Mucosa of descending colon (tissue), 3 donors: ENCODE measurements at regions not wholly inside any gene's neighbourhood (a gene's known extent, or its start where the extent isn't known, plus 50 kb on each side); places are given as distances from the start of the nearest gene placed in this dataset.
"Not testable (repeated sequence)": the region's sequence is repeated elsewhere in the genome, so short reads cannot be mapped to it uniquely, and the experiment has no call there.

ENCODE experiments used
- ATAC-seq: fragments of 200-7000 bp; cut with Tn5 transposase; one replicate; pipeline ENCODE4 v1.9.1; 2020; ENCODE audit warnings: mild to moderate bottlenecking, moderate library complexity
- DNase-seq, 3 donors: peaks; one replicate each; pipeline ENCODE4 v3.0.0-alpha.2; 2020
- H3K36me3 ChIP-seq: fragments of 200-600 bp; one replicate; pipeline ENCODE4 v1.8.0; 2021; ENCODE audit warnings: low read depth, mild to moderate bottlenecking
- H3K4me1 ChIP-seq: fragments of 200-600 bp; one replicate; pipeline ENCODE4 v1.8.0; 2021; ENCODE audit warnings: low read depth, mild to moderate bottlenecking
- H3K4me3 ChIP-seq: fragments of 200-600 bp; one replicate; pipeline ENCODE4 v1.8.0; 2021; ENCODE audit warnings: mild to moderate bottlenecking
- H3K9me3 ChIP-seq: fragments of 200-600 bp; one replicate; pipeline ENCODE4 v1.8.0; 2021; ENCODE audit warnings: mild to moderate bottlenecking
- intact Hi-C, 2 donors: fragments of 100-400 bp; cut with DNase I in 1 of 2; cut with micrococcal nuclease in 1 of 2; formaldehyde crosslinking; loops; one replicate each; pipeline versions ENCODE4 v1.11.0 to v1.11.1; 2022; cut with DNase I, micrococcal nuclease
- TF ChIP-seq, protein P1 (sequence below): fragments of 200-600 bp; IDR thresholded peaks from one replicate; pipeline ENCODE4 v1.8.0; 2022; ENCODE audit warnings: antibody characterized with exemption, mild to moderate bottlenecking
- donor health status: DM: no; HTN: no; CAD: no; lungs with moderate emphysema.
- donor health status: DM: no; HTN: no; CAD: no.
- donor health status: DM: no; HTN: yes; CAD: no.

DNA sequence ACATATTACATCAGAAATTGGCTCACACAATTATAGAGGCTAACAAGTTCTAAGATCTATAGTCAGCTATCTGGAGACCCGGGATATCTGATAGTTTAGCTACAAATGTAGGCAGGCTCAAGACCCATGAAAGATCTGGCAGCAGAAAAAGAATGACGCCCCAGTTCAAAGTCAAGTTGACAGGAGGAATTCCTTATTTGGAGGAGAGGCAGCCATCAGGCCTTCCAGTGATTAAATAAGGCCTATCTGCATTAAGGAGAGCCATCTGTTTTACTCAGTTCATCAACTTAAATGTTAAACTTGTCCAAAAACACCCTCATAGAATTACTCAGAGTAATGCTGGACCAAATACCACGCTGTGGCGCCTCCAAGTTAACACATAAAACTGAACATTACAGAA lies 1402.6 kb downstream of the FAM181B start:
- ATAC-seq = peak; percentile 42

DNA sequence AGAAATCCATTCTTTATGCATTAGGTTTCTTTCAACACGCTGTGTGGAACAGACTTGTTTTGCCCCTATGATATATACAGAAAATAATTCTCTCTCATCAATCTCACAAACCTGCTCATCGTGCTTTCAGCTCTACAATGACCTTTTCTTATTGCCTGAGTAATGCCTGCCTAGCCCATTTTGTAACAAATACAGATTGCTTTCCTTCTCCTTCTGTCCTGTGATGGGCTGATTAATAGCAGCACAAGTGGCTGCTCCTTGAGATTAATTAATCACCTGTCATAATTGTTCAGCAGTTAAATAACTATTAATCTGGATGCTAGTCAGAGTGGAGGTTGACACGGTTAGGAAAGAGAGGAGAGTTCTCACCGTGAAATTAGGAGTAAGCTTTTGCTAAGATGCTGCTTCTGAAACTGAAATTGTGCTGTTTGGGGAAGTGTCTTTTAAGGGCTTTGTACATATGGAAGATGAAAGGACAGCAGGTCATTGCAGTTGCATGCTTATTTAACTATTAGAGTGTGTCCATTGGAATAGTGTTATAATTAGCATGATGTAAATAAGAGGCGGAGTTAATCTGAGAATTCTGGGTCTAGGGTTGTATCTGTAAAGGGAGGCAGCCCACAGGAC lies 1430.5 kb downstream of the FAM181B start:
- H3K36me3 ChIP-seq = no peaks in the 10 kb centered on the region
- TF ChIP-seq, protein P1, sequence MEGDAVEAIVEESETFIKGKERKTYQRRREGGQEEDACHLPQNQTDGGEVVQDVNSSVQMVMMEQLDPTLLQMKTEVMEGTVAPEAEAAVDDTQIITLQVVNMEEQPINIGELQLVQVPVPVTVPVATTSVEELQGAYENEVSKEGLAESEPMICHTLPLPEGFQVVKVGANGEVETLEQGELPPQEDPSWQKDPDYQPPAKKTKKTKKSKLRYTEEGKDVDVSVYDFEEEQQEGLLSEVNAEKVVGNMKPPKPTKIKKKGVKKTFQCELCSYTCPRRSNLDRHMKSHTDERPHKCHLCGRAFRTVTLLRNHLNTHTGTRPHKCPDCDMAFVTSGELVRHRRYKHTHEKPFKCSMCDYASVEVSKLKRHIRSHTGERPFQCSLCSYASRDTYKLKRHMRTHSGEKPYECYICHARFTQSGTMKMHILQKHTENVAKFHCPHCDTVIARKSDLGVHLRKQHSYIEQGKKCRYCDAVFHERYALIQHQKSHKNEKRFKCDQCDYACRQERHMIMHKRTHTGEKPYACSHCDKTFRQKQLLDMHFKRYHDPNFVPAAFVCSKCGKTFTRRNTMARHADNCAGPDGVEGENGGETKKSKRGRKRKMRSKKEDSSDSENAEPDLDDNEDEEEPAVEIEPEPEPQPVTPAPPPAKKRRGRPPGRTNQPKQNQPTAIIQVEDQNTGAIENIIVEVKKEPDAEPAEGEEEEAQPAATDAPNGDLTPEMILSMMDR = no peak
- H3K4me1 ChIP-seq = no peaks in the 10 kb centered on the region
- H3K9me3 ChIP-seq = no peaks in the 10 kb centered on the region
- H3K4me3 ChIP-seq = no peak overlapping the region
- ATAC-seq = no peak
- intact Hi-C loops = no loop called here
- DNase-seq = no peak

More for the DNA sequence above, 1402.6 kb downstream of the FAM181B start:
- no peaks in the 10 kb centered on the region for H3K36me3 ChIP-seq
- H3K4me1 ChIP-seq = no peaks in the 10 kb centered on the region
- no peaks in the 10 kb centered on the region for H3K9me3 ChIP-seq
- intact Hi-C loops = no loop called here
- TF ChIP-seq, protein P1 = no peak
- H3K4me3 ChIP-seq = no peak overlapping the region
- peak in 1 of 3 donors; percentile 4 for DNase-seq

DNA sequence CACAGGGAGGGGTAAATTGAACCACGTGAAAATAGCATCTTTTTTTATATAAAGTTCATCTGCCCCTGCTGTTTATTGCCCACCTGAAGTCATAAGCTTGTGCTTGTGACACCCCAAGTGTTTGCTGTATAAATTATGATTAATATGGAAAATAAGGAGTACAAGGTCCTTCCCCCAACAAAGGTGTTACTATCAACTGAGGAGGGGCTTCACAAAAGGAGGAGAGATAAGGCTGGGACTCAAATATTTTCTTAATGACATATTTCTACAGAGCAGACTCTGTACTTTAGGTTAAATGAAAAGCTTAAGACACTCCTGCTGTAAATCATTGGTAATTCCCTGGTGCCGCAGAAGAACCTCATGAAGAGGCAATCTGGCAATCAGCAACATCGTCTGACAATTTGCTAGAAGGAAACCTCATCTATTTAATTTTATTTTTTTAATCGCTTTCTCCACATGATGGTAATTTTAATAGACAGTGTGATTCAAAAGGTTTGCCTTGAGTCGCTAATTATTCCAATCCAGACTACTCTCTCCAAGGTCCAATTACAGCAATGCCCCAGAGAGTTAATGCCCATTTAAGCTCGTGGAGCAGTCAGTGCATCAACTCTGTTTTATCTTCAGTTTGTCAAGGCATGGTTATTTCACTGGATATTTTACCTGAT lies 1432.4 kb downstream of the FAM181B start:
- TF ChIP-seq, protein P1 = no peak
- ATAC-seq (no peak), DNase-seq (no peak)
- intact Hi-C loops = no loop called here
- no peaks in the 10 kb centered on the region for H3K4me1 ChIP-seq
- no peak overlapping the region for H3K4me3 ChIP-seq
- H3K9me3 ChIP-seq = no peaks in the 10 kb centered on the region
- no peaks in the 10 kb centered on the region for H3K36me3 ChIP-seq

DNA sequence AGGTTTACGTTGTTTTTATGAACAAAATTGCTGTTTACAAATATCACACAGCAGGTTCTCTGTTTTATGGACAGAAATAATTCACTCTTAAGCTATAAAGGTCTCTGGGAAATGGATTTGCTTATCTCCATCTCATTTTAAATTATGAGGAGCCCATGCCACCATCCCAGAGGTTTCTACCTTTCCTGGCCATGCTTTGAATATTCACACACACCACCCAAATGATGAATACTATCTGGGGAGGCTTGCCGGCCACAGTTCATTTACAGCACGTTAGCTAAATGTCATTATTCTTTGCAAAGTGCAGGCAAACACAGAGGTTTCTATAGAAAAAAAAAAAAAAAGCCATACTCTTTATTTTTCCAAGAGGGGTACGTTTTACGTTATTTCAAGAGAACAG lies 1446.7 kb downstream of the FAM181B start:
- no peak for ATAC-seq
- no peaks in the 10 kb centered on the region for H3K4me1 ChIP-seq
- intact Hi-C loops = no loop called here

DNA sequence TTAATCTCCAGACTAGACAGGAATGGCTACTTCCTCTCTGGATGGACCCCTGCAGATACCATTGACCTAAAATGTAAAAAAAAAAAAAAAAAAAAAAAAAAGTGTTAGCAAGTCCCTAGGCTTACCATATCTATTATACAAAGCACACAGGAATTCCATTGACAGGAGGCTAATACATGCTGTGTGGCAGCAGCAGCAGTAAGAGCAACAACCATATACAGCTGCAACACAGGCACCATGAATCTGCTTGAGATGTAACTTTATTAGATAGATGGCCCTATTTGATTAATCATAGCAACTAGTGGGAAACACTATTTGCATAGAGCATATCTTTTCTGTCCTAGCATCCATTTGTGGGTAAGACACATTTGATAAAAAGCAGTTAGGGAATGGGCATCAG lies 1447.1 kb downstream of the FAM181B start:
- Histone ChIP-seq H3K9me3 (peaks cover 4% of the 10 kb centered on the region), H3K4me3 (no peak overlapping the region), H3K4me1 (no peaks in the 10 kb centered on the region), H3K36me3 (no peaks in the 10 kb centered on the region)
- DNase-seq (no peak), ATAC-seq (no peak)
- intact Hi-C loops = no loop called here
- TF ChIP-seq, protein P1 = no peak

More for the DNA sequence above, 1446.7 kb downstream of the FAM181B start:
- Histone ChIP-seq H3K36me3 (no peaks in the 10 kb centered on the region), H3K9me3 (peaks cover 4% of the 10 kb centered on the region), H3K4me3 (no peak overlapping the region)
- TF ChIP-seq, protein P1 = no peak
- no peak for DNase-seq

DNA sequence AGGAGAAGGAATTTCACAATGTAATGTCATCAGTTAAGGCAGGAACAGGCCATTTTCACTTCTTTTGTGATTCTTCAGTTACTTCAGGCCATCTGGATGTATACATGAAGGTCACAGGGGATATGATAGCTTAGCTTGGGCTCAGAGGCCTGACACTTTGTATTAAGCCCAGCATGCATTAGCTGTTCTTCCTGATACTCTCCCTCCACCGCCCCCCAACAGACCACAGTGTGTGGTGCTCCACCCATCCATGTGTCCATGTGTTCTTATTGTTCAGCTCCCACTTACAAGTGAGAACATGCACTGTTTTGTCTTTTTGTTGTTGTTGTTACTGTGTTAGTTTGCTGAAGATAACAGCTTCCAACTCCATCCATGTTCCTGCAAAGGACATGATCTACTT lies 1453.4 kb downstream of the FAM181B start:
- H3K4me1 ChIP-seq, intact Hi-C loops, H3K36me3 ChIP-seq, H3K4me3 ChIP-seq, H3K9me3 ChIP-seq, DNase-seq, ATAC-seq: not testable (repeated sequence)
